GM21528 (cell line): ENCODE measurements at regions not wholly inside any gene's neighbourhood (a gene's known extent, or its start where the extent isn't known, plus 50 kb on each side); places are given as distances from the start of the nearest gene placed in this dataset.

Experiments used
- ATAC-seq: cut with Tn5 transposase; IDR thresholded peaks from one replicate; pipeline ENCODE4 v1.9.1; 2021; ENCODE audit warnings: mild to moderate bottlenecking, moderate library complexity; ENCODE audit not compliant: unreplicated experiment, low FRiP score

GRCh38 chr11:130636722-130637464 lies 188.4 kb downstream of the ADAMTS15 start:
- ATAC-seq, result no peak

DNA sequence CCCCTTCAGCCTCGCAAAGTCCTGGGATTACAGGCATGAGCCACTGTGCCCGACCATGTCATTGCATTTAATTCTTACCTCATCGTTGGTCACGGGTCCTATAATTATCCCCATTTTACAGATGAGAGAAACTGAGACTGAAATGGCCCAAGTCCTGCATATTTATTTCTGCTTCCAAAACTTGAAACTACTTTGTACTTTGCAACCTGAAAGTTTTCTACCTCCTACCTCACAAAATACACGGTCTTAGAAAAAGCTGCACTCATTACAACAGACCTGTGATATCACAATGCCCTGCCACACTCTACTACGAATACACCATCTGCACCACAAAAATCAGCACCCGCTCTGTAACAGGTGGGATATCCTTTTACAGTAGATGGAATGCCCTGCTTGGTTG lies 189.1 kb downstream of the ADAMTS15 start:
- no peak for ATAC-seq

DNA sequence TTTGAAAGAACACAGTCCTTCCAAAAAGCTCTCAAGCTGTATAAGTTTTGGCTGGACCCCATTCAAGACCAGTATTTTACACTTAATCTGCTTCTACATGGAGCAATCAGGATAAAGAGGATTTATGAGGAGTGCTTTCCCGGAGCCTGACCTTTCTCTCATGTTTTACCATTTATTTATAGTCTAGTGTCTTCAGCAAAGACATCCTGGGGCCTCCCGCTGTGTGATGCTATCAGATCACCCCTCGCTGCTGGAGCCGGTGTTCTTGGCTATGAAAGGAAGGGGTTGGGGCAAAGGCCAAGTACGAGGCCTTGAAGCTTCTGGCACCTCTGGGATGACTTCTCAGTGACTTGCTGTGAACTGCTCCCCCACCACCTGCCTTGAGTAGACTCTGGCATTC lies 189.6 kb downstream of the ADAMTS15 start:
- no peak for ATAC-seq

- ATAC-seq, result no peak
Measured at GRCh38 chr11:130638624-130639023, 190.2 kb downstream of the ADAMTS15 start.

- no peak for ATAC-seq
Measured at GRCh38 chr11:130639369-130639768, 190.9 kb downstream of the ADAMTS15 start.

GRCh38 chr11:130640526-130640925 lies 192.1 kb downstream of the ADAMTS15 start:
- no peak for ATAC-seq

DNA sequence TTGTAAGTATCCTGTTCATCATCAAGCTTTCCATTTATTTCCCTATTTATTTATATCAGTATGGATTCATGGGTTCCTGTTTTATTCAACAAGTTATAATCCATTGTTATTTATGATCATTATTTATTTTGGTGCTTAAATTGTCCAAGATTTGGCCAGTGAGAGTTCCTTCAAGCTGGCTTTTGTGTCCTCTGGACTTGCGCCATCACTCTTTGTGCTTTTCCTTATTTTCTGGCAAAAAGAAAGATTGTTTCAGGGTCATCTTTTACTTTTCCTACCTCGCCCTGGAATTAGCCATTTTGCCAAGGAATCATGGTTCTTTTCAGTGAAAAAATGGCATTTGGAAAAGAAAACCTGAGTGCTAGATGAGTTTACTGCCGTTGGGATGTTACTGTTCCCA lies 193.4 kb downstream of the ADAMTS15 start:
- no peak for ATAC-seq

GRCh38 chr11:130642994-130643393 lies 194.5 kb downstream of the ADAMTS15 start:
- ATAC-seq, result no peak

DNA sequence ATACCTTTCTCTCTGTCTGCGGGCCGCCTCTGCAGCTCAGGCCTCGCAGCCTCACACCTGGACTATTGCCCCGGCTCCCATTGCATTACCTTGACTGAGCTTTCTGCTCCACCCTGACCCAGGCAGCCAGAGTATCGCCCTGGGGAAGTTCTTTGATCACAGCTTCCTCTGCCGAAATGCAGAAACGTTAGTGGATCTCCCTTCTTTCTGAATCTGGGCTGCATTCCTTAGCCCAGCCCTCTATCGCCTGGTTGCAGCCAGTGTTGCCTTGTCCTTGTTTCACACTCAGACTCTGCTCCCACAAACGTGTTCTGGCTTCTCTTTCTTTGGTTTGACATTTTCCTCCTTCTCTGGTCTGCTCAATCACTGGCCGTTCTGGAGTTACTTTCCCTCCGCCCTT lies 195.7 kb downstream of the ADAMTS15 start:
- ATAC-seq, result no peak

DNA sequence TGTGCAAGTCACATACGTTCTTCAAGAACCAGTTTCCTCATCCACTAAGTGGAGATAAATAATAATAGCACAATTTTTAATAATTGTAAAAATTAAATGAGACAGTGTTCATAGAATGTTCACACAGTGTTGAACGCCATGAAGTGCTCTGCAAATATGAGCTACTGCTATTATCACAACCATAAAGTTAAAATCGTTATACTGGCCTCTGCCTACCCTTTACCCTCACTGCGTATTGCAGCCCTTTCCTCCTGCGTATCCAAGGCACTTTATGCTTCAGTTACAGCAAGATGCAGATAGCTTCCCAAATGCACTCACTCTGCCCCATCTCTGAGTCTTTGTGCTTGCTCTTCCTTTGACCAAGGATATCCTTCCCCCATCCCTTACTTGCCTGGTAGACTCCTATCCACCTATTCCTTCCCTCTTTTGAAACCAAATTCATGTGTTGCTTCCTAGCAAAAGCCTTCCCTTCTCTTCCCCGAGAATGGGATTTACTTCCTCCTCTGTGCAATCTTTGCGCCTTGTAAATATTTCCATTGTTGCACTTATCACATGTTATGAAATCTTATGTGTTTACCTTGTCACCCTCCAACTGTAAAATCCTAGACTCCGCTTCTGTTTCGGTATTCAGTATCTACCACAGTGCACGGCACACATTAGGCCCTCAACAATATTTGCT lies 196.9 kb downstream of the ADAMTS15 start:
- no peak for ATAC-seq

- no peak for ATAC-seq
Measured at GRCh38 chr11:130645843-130646197, 197.4 kb downstream of the ADAMTS15 start.

- ATAC-seq, result no peak
Measured at GRCh38 chr11:130646881-130647280, 198.4 kb downstream of the ADAMTS15 start.

GRCh38 chr11:130647371-130647770 lies 198.9 kb downstream of the ADAMTS15 start:
- ATAC-seq, result no peak

DNA sequence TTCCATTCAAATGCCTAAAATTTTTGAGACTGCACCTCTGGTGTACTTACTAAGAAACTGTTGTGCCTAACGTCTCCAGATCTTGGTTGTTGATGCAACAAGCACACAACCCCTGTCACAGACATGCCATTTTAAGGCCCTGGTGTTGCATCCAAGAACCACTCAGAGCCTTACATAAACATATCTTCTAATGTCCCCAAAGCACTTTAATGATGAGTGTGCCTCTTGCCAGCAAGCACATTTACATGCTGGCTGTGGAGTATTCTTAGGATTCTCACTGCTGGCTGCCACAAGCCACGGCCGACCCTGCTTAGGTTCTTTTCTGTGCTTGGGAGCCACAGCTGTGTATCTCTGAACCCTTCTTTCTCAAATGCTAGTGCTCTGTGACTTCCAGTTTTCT lies 201.4 kb downstream of the ADAMTS15 start:
- ATAC-seq, result no peak

DNA sequence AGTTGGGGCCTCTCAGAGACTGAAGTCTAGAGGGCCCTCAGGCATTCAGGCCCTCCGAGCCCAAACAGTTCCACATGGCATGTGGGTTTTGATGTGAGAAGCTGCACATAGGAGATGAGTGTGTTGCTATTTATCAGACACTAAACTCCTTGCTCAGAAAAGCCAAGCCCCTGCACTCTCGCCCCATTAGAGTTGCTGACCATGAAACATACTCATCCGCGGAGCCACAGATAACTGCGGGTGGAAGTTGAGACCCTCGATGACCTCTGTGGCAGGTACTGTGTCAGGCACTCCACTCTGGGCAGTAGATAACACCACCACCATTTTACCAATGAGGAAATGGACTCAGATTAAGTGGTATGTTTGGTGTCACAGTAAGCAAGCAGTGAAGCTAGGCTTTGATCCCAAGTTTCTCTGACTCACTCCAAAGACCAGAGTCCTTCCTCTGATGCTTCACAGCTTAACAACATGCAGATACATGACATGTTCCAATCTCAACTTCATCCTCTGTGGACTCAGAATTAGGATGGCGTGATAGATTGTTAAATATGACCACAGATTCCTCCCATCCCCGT lies 202.1 kb downstream of the ADAMTS15 start:
- ATAC-seq, result no peak

GRCh38 chr11:130651066-130651855 lies 202.8 kb downstream of the ADAMTS15 start:
- ATAC-seq, result no peak

GRCh38 chr11:130652671-130653335 lies 204.4 kb downstream of the ADAMTS15 start:
- ATAC-seq, result no peak

DNA sequence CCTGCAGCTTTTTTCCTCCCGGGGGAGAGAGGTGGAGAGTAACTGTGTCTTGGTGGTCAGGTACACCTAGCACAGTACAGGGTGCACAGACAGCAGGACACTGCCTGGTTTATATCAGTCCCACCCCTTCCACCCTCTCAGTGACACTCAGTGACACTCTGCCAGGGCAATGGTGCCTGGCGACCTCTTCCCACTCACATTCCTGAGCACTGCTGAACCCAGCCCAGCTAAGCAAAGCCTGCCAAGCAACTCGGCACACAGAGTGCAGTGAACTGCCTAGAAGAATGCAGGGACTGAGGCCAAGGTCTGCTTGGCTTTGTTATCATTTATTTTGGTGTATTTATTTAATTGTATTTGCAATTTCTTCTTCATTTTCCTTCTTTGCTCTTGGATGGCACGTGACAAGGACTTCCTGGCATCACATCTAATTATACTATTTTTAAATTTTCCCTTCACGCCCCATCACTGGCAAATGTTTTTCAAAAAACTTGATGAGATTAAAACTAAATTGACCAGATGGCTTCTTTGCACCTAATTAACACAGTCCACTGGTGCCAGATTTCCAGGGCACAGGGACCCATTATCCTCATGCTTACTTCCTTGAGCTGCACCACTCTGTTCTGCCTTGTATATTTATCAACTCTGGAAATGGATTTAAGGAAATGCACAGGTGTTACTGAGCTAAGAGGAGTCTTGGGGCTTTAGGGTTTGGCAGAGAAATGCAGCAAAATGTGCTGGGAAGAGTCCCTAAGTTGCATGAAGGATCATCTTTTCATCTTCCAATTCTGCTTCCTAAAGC lies 205.6 kb downstream of the ADAMTS15 start:
- no peak for ATAC-seq

- no peak for ATAC-seq
Measured at GRCh38 chr11:130655300-130655699, 206.9 kb downstream of the ADAMTS15 start.

GRCh38 chr11:130666781-130667251 lies 218.4 kb downstream of the ADAMTS15 start:
- no peak for ATAC-seq
